Parathyroid adenoma (tissue), 2 donors: ENCODE measurements at regions not wholly inside any gene's neighbourhood (a gene's known extent, or its start where the extent isn't known, plus 50 kb on each side); places are given as distances from the start of the nearest gene placed in this dataset.

Source experiments
- H2AFZ ChIP-seq: fragments of 300-600 bp; sonication (generic); one replicate; pipeline ENCODE4 v1.7.0; 2017; ENCODE audit warnings: antibody characterized with exemption, mild to moderate bottlenecking
- H3K27ac ChIP-seq: fragments of 300-600 bp; sonication (generic); one replicate; pipeline ENCODE4 v1.7.0; 2017
- H3K27me3 ChIP-seq: fragments of 300-600 bp; sonication (generic); one replicate; pipeline ENCODE4 v1.7.0; 2017; ENCODE audit warnings: low read length; ENCODE audit not compliant: control insufficient read depth, insufficient read depth
- H3K36me3 ChIP-seq: fragments of 300-600 bp; sonication (generic); one replicate; pipeline ENCODE4 v1.7.0; 2017; ENCODE audit warnings: low read length; ENCODE audit not compliant: control insufficient read depth, insufficient read depth
- H3K4me1 ChIP-seq: fragments of 300-600 bp; sonication (generic); one replicate; pipeline ENCODE4 v1.7.0; 2017; ENCODE audit warnings: control low read depth
- H3K4me2 ChIP-seq: fragments of 300-600 bp; sonication (generic); one replicate; pipeline ENCODE4 v1.7.0; 2017; ENCODE audit warnings: low read length
- H3K4me3 ChIP-seq: fragments of 300-600 bp; sonication (generic); one replicate; pipeline ENCODE4 v1.7.0; 2017; ENCODE audit warnings: low read depth, low read length
- H3K79me2 ChIP-seq: fragments of 300-600 bp; sonication (generic); one replicate; pipeline ENCODE4 v1.7.0; 2017; ENCODE audit warnings: control low read depth
- H3K9ac ChIP-seq: fragments of 300-600 bp; sonication (generic); one replicate; pipeline ENCODE4 v1.7.0; 2017; ENCODE audit warnings: mild to moderate bottlenecking
- H3K9me3 ChIP-seq: fragments of 300-600 bp; sonication (generic); one replicate; pipeline ENCODE4 v1.7.0; 2017; ENCODE audit warnings: low read length; ENCODE audit not compliant: control insufficient read depth
- TF ChIP-seq, protein P1 (sequence below): fragments of 300-600 bp; sonication (generic); IDR thresholded peaks from one replicate; pipeline ENCODE4 v1.7.0; 2017; ENCODE audit warnings: antibody characterized with exemption, mild to moderate bottlenecking
- donor health status: primary hyperparathyroidism.

DNA sequence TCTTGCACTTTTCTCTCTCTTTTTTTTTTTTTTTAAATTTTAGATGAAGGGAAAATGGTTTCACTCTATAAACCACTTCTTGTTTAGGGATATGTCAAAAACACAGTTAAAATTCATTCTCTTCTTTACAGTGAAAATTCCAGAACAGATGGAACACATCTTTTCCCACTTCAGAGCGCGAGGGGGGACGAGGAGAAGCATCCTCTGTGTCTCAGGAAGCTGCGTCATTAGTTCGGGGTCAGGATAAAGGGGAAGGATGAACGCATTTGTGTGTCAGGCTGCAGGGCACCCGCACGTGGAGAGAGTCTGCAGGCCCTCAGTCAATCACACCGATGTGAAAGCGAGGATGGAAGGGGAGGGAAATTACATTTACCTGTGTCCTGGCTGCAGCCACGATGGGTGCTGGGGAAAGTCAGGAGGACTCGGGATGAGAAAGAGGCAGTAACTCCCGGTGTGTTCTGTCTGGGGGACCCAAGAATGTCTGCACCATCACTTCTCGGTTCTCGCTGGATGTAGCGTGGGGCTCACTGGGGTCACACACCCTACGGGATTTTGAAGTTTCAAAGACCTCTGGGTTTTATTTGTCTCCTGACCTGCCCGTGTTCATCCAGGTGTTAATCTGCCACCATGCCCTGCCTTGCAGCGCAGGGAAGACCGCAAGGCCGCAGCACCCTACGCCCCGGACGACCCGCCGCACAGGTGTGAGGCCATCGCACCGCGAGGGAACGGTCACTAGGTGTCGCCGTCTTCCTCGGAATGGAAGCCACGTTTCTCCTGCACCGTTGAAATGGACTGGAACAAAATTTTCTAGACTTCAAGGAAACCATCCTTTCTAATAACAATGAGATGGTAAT is 66.7 kb upstream of the PITRM1 start:
- TF ChIP-seq, protein P1, sequence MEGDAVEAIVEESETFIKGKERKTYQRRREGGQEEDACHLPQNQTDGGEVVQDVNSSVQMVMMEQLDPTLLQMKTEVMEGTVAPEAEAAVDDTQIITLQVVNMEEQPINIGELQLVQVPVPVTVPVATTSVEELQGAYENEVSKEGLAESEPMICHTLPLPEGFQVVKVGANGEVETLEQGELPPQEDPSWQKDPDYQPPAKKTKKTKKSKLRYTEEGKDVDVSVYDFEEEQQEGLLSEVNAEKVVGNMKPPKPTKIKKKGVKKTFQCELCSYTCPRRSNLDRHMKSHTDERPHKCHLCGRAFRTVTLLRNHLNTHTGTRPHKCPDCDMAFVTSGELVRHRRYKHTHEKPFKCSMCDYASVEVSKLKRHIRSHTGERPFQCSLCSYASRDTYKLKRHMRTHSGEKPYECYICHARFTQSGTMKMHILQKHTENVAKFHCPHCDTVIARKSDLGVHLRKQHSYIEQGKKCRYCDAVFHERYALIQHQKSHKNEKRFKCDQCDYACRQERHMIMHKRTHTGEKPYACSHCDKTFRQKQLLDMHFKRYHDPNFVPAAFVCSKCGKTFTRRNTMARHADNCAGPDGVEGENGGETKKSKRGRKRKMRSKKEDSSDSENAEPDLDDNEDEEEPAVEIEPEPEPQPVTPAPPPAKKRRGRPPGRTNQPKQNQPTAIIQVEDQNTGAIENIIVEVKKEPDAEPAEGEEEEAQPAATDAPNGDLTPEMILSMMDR, result peak; percentile 80
- Histone ChIP-seq H3K27ac (no peak overlapping the region), H3K27me3 (no peaks in the 10 kb centered on the region), H3K4me2 (peak overlapping the region; percentile 28), H3K4me3 (no peak overlapping the region), H3K36me3 (no peaks in the 10 kb centered on the region), H3K9ac (no peak overlapping the region), H3K79me2 (no peaks in the 10 kb centered on the region), H2AFZ (no peak overlapping the region), H3K4me1 (no peaks in the 10 kb centered on the region), H3K9me3 (no peaks in the 10 kb centered on the region)

DNA sequence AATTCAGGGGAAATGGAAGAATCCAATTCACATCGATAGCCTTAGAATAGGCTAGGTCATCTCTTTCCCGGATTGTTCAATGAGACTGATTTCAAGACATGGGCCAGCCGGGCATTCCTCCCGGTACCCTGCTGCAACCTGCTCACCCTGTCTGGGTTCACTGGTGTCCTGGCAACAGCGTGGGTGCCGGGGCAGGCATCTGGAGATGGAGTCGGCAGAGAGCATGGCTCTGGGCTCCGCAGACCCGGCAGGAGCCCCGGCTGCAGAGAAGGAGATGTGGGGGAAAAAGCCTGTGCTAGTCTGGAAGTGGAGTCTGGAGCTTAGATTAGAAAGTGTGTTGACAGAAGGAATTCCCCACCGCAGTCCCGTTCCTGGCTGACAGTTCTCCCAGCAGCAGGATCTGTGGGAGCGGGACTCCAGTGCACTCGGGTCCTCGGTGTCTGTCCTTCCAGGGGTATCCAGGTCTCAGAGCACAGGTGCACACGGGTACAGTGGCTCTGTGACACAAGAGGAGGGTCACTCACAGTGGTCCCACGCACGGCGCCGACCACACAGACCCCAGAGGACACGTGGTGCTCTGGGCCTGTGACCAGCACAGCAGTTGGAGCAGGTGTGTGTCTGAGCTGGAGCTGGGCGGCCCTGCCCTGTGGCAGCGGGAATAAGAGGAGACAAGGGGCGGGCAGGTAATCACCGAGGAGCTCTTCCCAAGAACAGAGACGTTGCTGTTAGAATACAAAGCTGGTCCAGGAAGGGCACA is 65.7 kb upstream of the PITRM1 start:
- no peaks in the 10 kb centered on the region for H3K4me1 ChIP-seq
- H3K79me2 ChIP-seq, result no peaks in the 10 kb centered on the region
- H3K36me3 ChIP-seq, result no peaks in the 10 kb centered on the region
- no peaks in the 10 kb centered on the region for H3K27me3 ChIP-seq
- no peak overlapping the region for H3K4me2 ChIP-seq
- H2AFZ ChIP-seq, result no peak overlapping the region
- H3K4me3 ChIP-seq, result no peak overlapping the region
- H3K27ac ChIP-seq, result no peak overlapping the region
- TF ChIP-seq, protein P1, result no peak
- H3K9ac ChIP-seq, result no peak overlapping the region
- H3K9me3 ChIP-seq, result no peaks in the 10 kb centered on the region

DNA sequence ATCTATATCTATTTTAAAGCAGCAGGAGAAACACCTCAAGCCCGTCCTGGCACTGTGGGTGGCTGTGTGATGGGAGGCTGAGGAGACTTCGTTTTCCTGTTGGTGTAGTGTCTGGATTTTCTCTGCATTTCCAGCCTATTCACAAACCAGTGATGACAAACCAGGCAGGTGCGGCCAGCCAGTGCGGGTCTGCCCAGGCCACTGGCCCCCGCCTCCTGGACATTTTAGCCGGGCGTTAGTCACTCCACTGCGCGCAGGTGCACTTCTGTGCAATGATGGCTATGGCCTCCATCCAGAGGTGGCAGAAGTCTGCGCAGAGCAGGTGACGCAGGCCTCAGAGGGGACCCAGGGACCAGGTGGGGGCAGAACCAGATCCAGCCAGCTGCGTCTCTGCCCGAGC is 64.9 kb upstream of the PITRM1 start:
- no peak overlapping the region for H3K4me3 ChIP-seq
- TF ChIP-seq, protein P1, result no peak
- H3K79me2 ChIP-seq, result no peaks in the 10 kb centered on the region
- H3K9me3 ChIP-seq, result no peaks in the 10 kb centered on the region
- H3K36me3 ChIP-seq, result no peaks in the 10 kb centered on the region
- H3K27me3 ChIP-seq, result no peaks in the 10 kb centered on the region
- H3K4me2 ChIP-seq, result no peak overlapping the region
- H3K9ac ChIP-seq, result no peak overlapping the region
- no peak overlapping the region for H3K27ac ChIP-seq
- H3K4me1 ChIP-seq, result no peaks in the 10 kb centered on the region
- no peak overlapping the region for H2AFZ ChIP-seq

- Histone ChIP-seq H3K4me2 (no peak overlapping the region), H3K4me1 (no peaks in the 10 kb centered on the region), H3K27me3 (no peaks in the 10 kb centered on the region), H2AFZ (no peak overlapping the region), H3K79me2 (no peaks in the 10 kb centered on the region), H3K27ac (no peak overlapping the region), H3K9me3 (no peaks in the 10 kb centered on the region), H3K9ac (no peak overlapping the region), H3K36me3 (no peaks in the 10 kb centered on the region), H3K4me3 (no peak overlapping the region)
- TF ChIP-seq, protein P1, result no peak
Observed at GRCh38 chr10:3236644-3237404, 64.2 kb upstream of the PITRM1 start.
